BE2C (cell line): ENCODE measurements at regions not wholly inside any gene's neighbourhood (a gene's known extent, or its start where the extent isn't known, plus 50 kb on each side); places are given as distances from the start of the nearest gene placed in this dataset.
"Not testable (repeated sequence)": the region's sequence is repeated elsewhere in the genome, so short reads cannot be mapped to it uniquely, and the experiment has no call there.

ENCODE experiments used
- DNase-seq: peaks from one replicate; pipeline ENCODE4 v3.0.0-alpha.2; 2020
- H3K27me3 ChIP-seq: fragments of 250-450 bp; sonication (Bioruptor Pico); 2 replicates; pipeline ENCODE4 v1.5.1; 2020; ENCODE audit warnings: mild to moderate bottlenecking
- H3K36me3 ChIP-seq: fragments of 250-450 bp; sonication (Bioruptor Pico); 2 replicates; pipeline ENCODE4 v1.5.1; 2020; ENCODE audit warnings: mild to moderate bottlenecking
- H3K4me1 ChIP-seq: fragments of 250-450 bp; sonication (Bioruptor Pico); 2 replicates; pipeline ENCODE4 v1.5.1; 2020
- H3K4me3 ChIP-seq: 2 replicates; pipeline ENCODE4 v1.5.1; 2011; ENCODE audit warnings: low read depth, low read length
- H3K9me3 ChIP-seq: fragments of 250-450 bp; sonication (Bioruptor Pico); 2 replicates; pipeline ENCODE4 v1.5.1; 2020
- TF ChIP-seq, protein P1 (sequence below): IDR thresholded peaks from 2 replicates; pipeline ENCODE4 v1.5.1; 2012; ENCODE audit warnings: mild to moderate bottlenecking, low read depth, low read length

DNA sequence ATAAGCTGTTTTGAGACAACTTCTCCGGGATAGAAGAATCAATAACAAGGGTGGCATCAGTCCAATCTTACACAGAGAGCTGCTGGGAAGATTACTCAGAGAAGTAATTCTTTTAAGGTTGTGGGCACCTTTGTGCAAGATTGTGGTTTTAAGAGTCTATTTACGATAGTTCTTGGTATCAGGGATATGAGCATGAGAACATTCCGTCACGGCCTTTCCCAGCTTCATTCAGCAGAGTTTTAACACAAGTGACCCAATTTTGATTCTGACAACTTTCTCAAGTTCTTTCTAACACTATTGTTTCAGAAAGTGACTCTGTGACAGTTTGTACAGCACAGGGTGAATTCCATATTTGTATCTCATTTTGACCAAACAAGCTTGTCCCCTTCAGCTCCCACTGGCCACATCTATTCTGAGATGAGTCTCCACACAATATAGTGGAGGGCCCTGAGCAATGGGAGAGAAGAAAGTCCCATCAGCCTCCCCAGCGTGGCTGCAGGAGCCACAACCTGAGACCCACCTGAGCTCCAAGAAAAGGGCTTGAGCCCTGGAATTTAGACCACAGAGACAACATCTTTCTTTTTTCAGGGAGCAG lies 869.2 kb downstream of the TMEM121 start:
- Histone ChIP-seq H3K4me1 (no peaks in the 10 kb centered on the region), H3K27me3 (peaks cover 12% of the 10 kb centered on the region), H3K9me3 (no peaks in the 10 kb centered on the region), H3K36me3 (no peaks in the 10 kb centered on the region), H3K4me3 (no peak overlapping the region)
- no peak for DNase-seq
- TF ChIP-seq, protein P1, sequence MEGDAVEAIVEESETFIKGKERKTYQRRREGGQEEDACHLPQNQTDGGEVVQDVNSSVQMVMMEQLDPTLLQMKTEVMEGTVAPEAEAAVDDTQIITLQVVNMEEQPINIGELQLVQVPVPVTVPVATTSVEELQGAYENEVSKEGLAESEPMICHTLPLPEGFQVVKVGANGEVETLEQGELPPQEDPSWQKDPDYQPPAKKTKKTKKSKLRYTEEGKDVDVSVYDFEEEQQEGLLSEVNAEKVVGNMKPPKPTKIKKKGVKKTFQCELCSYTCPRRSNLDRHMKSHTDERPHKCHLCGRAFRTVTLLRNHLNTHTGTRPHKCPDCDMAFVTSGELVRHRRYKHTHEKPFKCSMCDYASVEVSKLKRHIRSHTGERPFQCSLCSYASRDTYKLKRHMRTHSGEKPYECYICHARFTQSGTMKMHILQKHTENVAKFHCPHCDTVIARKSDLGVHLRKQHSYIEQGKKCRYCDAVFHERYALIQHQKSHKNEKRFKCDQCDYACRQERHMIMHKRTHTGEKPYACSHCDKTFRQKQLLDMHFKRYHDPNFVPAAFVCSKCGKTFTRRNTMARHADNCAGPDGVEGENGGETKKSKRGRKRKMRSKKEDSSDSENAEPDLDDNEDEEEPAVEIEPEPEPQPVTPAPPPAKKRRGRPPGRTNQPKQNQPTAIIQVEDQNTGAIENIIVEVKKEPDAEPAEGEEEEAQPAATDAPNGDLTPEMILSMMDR = no peak

DNA sequence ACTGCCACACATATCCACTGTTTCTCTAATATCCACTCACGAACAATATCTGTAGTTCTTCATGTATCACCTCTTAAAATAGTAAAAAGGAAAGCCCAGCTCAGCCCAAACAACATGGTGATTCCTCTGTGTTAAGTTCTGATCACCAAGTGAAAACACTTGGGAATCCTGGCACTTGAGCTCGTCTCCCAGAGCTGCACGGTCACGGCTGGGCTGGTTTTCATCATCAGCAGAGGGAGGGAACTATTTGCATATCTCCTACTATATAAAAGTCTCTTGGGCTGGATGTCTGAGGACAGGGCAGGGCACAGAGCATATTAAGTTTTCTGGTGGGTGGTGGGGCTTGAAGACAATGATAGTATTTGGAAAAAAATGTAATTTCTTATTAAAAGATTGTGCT lies 870.6 kb downstream of the TMEM121 start:
- TF ChIP-seq, protein P1 = no peak
- no peak overlapping the region for H3K4me3 ChIP-seq
- H3K36me3 ChIP-seq = no peaks in the 10 kb centered on the region
- peaks cover 12% of the 10 kb centered on the region for H3K27me3 ChIP-seq
- H3K4me1 ChIP-seq = no peaks in the 10 kb centered on the region
- no peak for DNase-seq
- H3K9me3 ChIP-seq = no peaks in the 10 kb centered on the region

DNA sequence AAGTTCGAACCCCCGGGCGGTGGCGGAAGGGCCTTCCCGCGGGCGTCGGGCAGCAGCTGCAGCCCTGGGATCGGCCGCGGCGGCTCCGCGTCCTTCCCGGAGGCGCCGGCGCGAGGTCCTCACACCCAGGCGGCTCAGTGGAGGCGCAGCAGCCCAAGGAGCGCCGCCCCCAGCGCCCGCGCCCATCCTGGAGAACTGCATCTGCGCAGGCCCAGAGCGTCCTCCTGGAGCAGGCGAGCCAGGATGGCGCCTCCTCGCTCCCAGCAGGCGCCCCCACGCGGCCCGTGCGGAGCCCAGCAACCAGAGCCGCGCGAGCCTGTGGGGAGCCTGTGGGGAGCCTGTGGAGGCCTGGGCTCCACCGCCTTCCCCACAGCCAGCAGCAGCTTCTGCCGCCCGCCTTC lies 872.5 kb downstream of the TMEM121 start:
- Histone ChIP-seq H3K4me3 (peak overlapping the region; percentile 32; the same call in 1 of the 2 replicates), H3K27me3 (peaks cover 12% of the 10 kb centered on the region)
- not testable (repeated sequence) for H3K36me3 ChIP-seq, H3K9me3 ChIP-seq, H3K4me1 ChIP-seq
- DNase-seq = peak; percentile 72

GRCh38 chr14:106401316-106401715 lies 874.9 kb downstream of the TMEM121 start:
- DNase-seq, H3K4me1 ChIP-seq, H3K9me3 ChIP-seq, H3K4me3 ChIP-seq, H3K36me3 ChIP-seq, H3K27me3 ChIP-seq: not testable (repeated sequence)

DNA sequence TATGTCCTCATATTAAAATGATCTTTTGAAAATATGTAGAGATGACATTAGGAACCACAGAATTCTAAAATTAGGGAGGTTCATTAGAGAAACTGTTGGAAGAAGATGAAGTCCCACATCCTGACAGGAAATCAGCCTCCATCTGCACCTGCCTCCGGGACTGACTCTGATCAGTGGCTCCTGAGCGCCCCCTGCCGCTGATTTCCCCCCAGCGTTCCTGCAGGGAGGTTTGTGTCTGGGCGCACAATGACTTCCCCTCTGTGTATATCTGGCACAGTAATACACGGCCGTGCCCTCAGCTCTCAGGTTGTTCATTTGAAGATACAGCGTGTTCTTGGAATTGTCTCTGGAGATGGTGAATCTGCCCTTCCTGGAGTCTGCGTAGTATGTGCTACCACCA lies 883.8 kb downstream of the TMEM121 start:
- not testable (repeated sequence) for H3K9me3 ChIP-seq
- TF ChIP-seq, protein P1 = peak; percentile 31; the same call in 1 of the 2 replicates

DNA sequence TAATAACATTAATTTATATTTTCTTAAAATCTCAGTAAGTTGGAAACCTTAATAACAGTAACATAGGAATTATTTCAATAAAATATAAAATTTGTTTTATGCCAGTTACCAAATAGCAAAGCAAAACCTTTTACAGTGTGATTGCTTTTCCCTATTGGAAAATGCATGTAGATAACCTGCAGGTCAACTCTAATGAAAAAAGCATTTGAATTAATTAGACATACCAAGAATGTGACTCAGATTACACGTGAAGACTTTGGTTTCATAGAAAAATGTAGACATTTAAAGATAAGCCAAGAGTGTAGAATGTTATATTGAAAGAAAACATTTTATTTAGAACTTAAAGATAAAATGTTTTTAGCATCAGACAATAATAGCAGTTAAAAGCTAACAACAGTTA lies 888.1 kb downstream of the TMEM121 start:
- TF ChIP-seq, protein P1 = no peak
- H3K27me3 ChIP-seq = no peaks in the 10 kb centered on the region
- H3K4me3 ChIP-seq = no peak overlapping the region
- H3K9me3 ChIP-seq = peaks cover 4% of the 10 kb centered on the region; the same call in 1 of the 2 replicates
- no peaks in the 10 kb centered on the region for H3K36me3 ChIP-seq
- no peaks in the 10 kb centered on the region for H3K4me1 ChIP-seq
- no peak for DNase-seq

More for the DNA sequence above, 883.8 kb downstream of the TMEM121 start:
- not testable (repeated sequence) for H3K4me1 ChIP-seq, H3K36me3 ChIP-seq, H3K4me3 ChIP-seq, DNase-seq, H3K27me3 ChIP-seq

DNA sequence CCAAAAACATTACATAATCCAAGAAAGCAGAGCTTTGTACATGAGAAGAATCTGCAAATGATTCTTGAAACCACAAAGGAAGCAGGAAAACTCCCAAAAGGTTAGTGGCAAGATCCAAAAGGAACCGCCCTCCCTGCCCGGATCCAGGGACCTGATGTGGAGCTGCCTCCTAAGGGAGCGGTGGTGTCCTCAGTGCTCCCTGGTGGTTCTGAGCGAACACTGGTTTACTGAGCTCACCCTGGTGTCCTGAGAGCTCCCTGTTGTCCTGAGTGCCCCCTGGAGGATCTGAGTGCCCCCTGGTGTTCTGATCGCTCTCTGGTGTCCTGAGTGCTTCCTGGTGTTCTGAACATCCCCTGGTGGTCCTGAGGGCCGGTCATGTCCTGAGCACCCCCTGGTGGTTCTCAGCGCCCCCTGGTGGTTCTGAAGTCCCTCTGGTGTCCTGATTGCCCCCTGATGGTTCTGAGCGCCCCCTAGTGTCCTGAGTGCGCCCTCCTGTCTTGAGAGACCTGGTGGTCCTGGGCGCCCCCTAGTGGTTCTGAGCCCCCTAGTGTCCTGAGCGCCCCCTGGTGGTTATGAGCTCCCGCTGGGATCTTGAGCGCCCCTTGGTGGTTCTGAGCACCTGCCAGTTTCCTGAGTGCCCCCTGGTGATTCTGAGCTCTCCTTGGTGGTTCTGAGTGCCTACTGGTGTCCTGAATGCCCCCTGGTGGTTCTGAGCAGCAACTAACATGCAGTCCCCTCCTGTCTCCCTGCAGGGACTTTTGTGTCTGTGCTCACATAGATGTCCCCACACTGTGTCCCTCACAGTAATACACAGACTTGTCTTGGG lies 891.1 kb downstream of the TMEM121 start:
- H3K4me3 ChIP-seq = no peak overlapping the region
- TF ChIP-seq, protein P1 = peak; percentile 100
- no peaks in the 10 kb centered on the region for H3K36me3 ChIP-seq
- no peaks in the 10 kb centered on the region for H3K27me3 ChIP-seq
- H3K9me3 ChIP-seq = peaks cover 4% of the 10 kb centered on the region; the same call in 1 of the 2 replicates
- peak; percentile 87 for DNase-seq
- H3K4me1 ChIP-seq = no peaks in the 10 kb centered on the region
